Activated CD4-positive, alpha-beta T cell treated with anti-CD3 and anti-CD28 coated beads, Interleukin-2, amount 10 ng/mL, durations not matched to agents 24 days and 14 days (primary cell): ENCODE measurements at regions not wholly inside any gene's neighbourhood (a gene's known extent, or its start where the extent isn't known, plus 50 kb on each side); places are given as distances from the start of the nearest gene placed in this dataset.
"Not testable (repeated sequence)": the region's sequence is repeated elsewhere in the genome, so short reads cannot be mapped to it uniquely, and the experiment has no call there.

Experiments
- DNase-seq: peaks from one replicate; pipeline ENCODE4 v3.0.0; 2022
- H3K27ac Mint-ChIP-seq: one replicate; pipeline ENCODE4 v1.8.0; 2022; ENCODE audit warnings: mild to moderate bottlenecking, mixed read lengths
- H3K27me3 Mint-ChIP-seq: one replicate; pipeline ENCODE4 v1.8.0; 2022; ENCODE audit warnings: mixed read lengths
- H3K36me3 Mint-ChIP-seq: one replicate; pipeline ENCODE4 v1.8.0; 2022; ENCODE audit warnings: low read depth, mild to moderate bottlenecking, mixed read lengths
- H3K4me1 Mint-ChIP-seq: one replicate; pipeline ENCODE4 v1.8.0; 2021; ENCODE audit warnings: mixed read lengths
- H3K4me3 Mint-ChIP-seq: one replicate; pipeline ENCODE4 v1.8.0; 2022; ENCODE audit warnings: mild to moderate bottlenecking, moderate library complexity, mixed read lengths
- H3K9me3 Mint-ChIP-seq: one replicate; pipeline ENCODE4 v1.8.0; 2021; ENCODE audit warnings: mixed read lengths
- intact Hi-C: fragments of 100-400 bp; cut with micrococcal nuclease; formaldehyde crosslinking; loops from one replicate; pipeline ENCODE4 v1.15.1; 2023

DNA sequence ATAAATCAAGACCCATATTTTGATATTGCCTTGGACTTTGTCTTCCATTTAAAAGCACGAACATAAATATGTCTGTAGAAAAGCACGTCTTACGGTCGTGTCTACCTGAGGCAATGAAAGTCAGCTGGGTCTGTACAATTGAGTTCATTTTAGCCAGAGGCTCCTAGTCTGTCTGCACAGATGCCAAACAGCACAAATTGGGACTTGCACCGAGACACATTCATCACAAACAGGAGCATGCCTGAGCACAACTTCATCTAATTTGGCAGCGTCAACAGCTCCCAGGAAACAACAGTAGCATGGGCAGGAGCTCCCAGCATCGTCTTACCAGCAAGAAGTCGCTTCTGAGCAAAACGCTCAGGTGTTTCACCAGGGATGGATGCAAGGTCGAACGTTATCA, 687.0 kb downstream of the EFNB2 start:
- no peaks in the 10 kb centered on the region for H3K4me1 Mint-ChIP-seq
- DNase-seq, result no peak
- H3K9me3 Mint-ChIP-seq, result no peaks in the 10 kb centered on the region
- no peak overlapping the region for H3K27ac Mint-ChIP-seq
- no peaks in the 10 kb centered on the region for H3K27me3 Mint-ChIP-seq
- intact Hi-C loops, result no loop called here
- no peak overlapping the region for H3K4me3 Mint-ChIP-seq
- no peaks in the 10 kb centered on the region for H3K36me3 Mint-ChIP-seq

DNA sequence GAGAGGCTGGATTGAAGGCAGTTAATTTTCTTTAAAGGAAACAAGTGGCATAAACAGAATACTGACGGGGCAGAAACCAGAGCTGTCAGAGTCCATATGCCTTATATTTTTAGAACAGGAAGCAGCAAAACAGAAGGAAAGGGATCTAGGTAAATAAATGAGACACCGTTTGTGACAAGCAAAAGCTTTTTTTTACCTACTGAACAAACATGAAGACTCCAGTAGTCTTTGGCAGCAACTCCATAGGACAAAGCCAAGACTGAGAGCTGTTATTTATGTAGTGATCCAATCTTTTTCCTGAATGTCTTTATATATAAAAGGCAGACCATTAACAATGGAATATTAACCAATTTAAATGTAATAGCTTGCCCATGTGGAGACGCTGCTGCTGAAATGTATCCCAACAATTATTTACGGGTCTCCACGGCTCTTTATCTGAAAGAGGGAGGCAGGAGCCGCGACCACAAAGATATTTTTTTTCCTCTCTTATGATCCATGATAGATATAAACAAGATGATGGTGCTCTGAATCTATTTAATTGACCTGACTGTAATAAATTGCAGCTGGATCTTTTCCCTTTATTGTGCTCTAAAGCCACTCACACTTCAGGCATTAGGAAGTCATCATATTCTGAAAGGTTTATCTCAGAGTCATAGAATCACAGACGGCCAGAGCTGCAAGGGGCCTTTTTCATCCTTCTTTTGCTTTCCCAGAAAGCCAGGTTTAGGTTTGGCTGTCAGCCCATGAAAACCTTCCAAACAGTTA, 687.8 kb downstream of the EFNB2 start:
- no peaks in the 10 kb centered on the region for H3K9me3 Mint-ChIP-seq
- no peaks in the 10 kb centered on the region for H3K4me1 Mint-ChIP-seq
- no peak for DNase-seq
- H3K27ac Mint-ChIP-seq, result no peak overlapping the region
- H3K36me3 Mint-ChIP-seq, result no peaks in the 10 kb centered on the region
- H3K4me3 Mint-ChIP-seq, result no peak overlapping the region
- intact Hi-C loops, result no loop called here
- H3K27me3 Mint-ChIP-seq, result no peaks in the 10 kb centered on the region

DNA sequence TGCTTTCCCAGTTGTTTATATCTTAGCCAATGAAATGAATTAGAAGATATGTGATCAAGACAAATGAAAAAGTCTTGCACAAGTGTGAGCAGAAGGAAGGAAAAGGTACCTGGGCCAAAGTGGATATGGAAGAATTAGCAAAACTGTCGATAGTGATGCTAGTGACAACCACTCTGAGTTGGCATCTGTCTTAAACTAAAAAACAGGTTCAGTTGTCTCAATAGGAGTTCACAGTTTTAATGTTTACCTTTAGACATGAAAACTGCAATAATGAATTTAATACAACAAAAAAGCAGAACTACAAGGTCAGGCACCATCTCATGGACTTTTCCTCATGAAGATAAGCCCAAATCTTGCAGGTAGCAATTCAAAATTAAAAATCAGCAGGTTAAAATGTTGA, 688.5 kb downstream of the EFNB2 start:
- Mint-ChIP-seq H3K27ac (no peak overlapping the region), H3K27me3 (no peaks in the 10 kb centered on the region), H3K4me1 (no peaks in the 10 kb centered on the region), H3K4me3 (no peak overlapping the region), H3K36me3 (no peaks in the 10 kb centered on the region), H3K9me3 (no peaks in the 10 kb centered on the region)
- DNase-seq, result no peak
- intact Hi-C loops, result no loop called here

DNA sequence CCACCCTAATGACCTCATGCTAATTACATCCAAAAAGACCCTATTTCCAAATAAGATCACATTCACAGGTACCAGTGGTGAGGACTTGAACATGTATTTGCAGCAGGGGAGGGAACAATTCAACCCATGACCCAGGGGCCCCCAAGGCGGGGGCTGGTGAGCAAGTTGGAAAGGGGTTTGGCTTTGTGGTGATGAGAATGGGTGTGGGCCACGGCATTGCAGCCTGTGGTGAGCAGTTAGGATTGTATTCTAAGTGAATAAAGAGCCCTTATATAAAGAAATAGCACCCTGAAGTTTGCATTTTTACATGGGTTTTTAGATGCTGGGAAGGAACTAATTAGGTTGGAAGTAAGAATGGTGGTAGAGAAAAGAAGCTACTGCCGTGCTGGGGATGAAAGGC, 694.2 kb downstream of the EFNB2 start:
- intact Hi-C loops, result no loop called here
- H3K9me3 Mint-ChIP-seq, result no peaks in the 10 kb centered on the region
- no peak overlapping the region for H3K4me3 Mint-ChIP-seq
- H3K27ac Mint-ChIP-seq, result no peak overlapping the region
- H3K4me1 Mint-ChIP-seq, result no peaks in the 10 kb centered on the region
- DNase-seq, result no peak
- H3K27me3 Mint-ChIP-seq, result no peaks in the 10 kb centered on the region
- H3K36me3 Mint-ChIP-seq, result no peaks in the 10 kb centered on the region

DNA sequence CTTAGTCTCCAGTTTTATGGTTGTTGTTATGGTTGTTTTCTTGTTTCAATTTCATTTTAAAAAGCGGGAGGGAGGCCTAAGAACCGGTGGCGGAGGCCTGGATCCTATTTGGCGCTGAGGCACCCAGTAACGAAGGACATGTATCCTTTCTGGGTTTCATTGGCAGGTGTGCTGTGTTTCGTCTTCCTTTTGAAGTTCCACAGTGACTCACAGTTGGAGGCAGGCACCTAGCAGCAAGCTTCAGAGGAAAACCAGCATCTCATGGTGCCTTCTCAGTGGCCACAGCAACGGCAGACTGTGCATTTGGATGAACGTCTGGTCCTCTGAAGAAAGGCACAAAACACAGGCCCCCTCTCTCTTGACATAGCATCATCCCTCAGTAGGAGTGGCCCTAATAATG, 697.2 kb downstream of the EFNB2 start:
- Mint-ChIP-seq H3K9me3 (no peaks in the 10 kb centered on the region), H3K27me3 (no peaks in the 10 kb centered on the region), H3K36me3 (no peaks in the 10 kb centered on the region), H3K4me3 (no peak overlapping the region), H3K27ac (no peak overlapping the region), H3K4me1 (no peaks in the 10 kb centered on the region)
- no peak for DNase-seq
- intact Hi-C loops, result no loop called here

DNA sequence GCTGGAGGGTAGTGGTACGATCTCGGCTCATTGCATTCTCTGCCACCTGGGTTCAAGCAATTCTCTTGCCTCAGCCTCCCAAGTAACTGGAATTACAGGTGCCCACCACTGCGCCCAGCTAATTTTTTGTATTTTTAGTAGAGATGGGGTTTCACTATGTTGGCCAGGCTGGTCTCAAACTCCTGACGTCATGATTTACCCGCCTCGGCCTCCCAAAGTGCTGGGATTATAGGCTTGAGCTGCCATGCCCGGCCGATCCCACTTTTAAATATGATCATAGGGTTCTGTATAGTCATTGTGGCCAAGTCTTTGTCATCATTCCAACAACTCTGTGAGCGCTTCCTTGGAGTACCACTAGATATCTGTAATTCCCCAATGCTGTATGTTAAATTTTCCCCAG, 698.2 kb downstream of the EFNB2 start:
- H3K27me3 Mint-ChIP-seq, H3K27ac Mint-ChIP-seq, H3K4me1 Mint-ChIP-seq, H3K36me3 Mint-ChIP-seq, DNase-seq, intact Hi-C loops, H3K4me3 Mint-ChIP-seq, H3K9me3 Mint-ChIP-seq: not testable (repeated sequence)

DNA sequence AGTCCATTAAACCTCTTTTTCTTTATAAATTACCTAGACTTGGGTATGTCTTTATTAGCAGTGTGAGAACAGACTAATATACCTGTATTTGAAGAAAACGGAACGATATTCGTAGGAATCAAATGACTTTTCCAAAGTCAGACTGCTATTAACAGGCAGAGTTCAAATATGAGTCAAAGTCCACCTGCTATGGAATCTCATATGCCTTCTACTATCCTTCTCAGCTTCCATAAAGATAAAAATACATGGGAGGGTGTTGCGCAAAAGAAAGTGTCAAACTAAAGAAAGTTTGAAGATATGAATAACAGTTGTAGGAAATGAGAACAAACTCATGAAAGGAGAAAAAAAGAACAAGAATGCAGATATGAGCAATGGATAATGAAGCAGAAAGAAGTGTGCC, 704.6 kb downstream of the EFNB2 start:
- no peak overlapping the region for H3K4me3 Mint-ChIP-seq
- intact Hi-C loops, result no loop called here

DNA sequence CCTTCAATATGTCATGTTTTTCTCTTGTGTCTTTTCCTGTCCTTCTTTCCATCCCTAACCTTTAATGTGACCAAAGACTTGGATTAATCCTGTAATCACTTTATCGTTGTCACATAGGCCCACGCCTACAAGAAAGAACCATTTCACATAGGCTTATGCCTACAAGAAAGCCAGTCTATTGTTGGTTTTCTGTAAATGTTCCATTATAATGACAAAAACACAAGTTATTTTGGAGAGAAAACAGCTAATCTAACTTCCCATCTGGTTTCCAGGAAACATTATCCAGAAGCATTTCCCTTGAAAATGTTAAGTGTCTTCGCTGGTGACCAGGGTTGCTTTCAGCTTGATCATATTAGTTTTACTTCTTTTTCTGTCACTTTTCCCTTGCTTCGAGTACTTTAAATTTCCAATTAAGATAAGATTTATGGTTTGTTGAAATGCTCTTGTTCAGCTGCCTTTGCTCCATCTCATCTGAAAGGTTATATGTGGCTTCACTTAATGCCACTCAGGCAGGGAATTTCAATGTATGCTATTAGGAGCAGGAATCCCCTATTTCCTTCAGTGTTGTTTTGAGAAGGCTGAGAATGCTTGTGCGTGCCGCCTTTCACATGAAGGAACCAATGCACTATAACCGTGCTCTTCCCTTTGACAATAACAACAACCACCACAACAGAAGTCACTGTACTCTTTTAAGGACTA, 708.2 kb downstream of the EFNB2 start:
- Mint-ChIP-seq H3K9me3 (no peaks in the 10 kb centered on the region), H3K4me3 (no peak overlapping the region), H3K27me3 (no peaks in the 10 kb centered on the region), H3K36me3 (no peaks in the 10 kb centered on the region), H3K27ac (no peak overlapping the region), H3K4me1 (no peaks in the 10 kb centered on the region)
- intact Hi-C loops, result no loop called here
- no peak for DNase-seq

More for the DNA sequence above, 704.6 kb downstream of the EFNB2 start:
- no peaks in the 10 kb centered on the region for H3K36me3 Mint-ChIP-seq
- no peaks in the 10 kb centered on the region for H3K9me3 Mint-ChIP-seq
- no peak overlapping the region for H3K27ac Mint-ChIP-seq
- DNase-seq, result no peak
- no peaks in the 10 kb centered on the region for H3K27me3 Mint-ChIP-seq
- H3K4me1 Mint-ChIP-seq, result no peaks in the 10 kb centered on the region

DNA sequence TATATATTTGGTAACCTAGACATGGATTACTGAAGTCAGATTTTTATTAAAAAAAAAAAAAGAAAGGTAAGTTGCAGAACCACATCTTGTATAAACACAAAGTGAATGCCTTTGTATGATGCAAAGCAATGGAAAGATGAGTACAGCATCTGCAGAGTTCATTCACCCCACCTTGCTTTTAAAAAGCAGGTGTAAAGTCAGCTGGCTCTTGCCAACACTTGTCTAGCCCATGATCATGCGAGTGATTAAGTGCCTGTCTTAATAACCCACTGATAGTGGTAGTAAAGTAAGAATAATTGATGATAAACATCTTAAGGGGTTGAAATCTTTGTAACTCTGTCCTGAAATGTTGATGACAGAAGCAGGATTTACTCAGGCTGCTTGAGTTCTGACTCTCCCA, 710.4 kb downstream of the EFNB2 start:
- no peaks in the 10 kb centered on the region for H3K4me1 Mint-ChIP-seq
- H3K36me3 Mint-ChIP-seq, result no peaks in the 10 kb centered on the region
- no peak for DNase-seq
- intact Hi-C loops, result no loop called here
- no peaks in the 10 kb centered on the region for H3K9me3 Mint-ChIP-seq
- H3K27ac Mint-ChIP-seq, result no peak overlapping the region
- H3K4me3 Mint-ChIP-seq, result no peak overlapping the region
- no peaks in the 10 kb centered on the region for H3K27me3 Mint-ChIP-seq

DNA sequence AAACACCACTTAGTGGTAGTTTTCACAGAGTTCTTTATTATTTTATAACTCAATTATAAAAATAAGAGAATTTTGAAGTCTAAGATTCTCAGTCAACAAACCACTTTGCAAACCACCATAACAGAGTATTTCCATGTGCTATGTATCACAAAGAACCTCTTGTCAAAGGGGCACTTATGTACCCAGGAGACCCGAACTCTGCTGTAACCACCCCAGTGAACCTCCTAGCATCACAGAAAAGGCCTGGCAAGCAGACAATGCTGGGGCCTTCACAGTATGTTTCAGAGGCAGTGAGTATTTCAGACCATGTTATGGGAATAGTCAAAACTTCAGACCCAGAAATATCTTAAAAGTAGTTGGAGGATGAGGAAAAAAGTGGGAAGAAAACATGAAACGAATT, 714.1 kb downstream of the EFNB2 start:
- Mint-ChIP-seq H3K27me3 (no peaks in the 10 kb centered on the region), H3K4me3 (no peak overlapping the region), H3K36me3 (no peaks in the 10 kb centered on the region), H3K27ac (no peak overlapping the region), H3K9me3 (no peaks in the 10 kb centered on the region), H3K4me1 (no peaks in the 10 kb centered on the region)
- DNase-seq, result no peak
- intact Hi-C loops, result no loop called here

DNA sequence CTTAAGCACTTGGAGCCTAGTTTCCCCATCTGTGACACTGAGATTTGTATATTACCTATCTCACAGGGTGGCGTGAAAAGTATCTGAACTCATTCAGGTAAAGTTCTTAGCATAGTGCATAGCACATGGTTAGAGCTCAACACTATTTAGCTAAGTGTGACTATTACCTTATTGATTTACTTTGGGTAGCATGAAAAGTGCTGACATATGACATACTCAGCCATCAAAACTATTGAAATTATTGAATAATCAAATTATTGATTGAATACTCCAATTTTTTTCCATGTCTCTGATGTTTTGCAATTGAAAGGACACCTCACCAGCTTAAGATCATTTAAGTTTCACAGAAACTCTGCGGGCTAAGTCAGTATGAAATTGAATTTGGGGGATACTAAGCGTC, 715.0 kb downstream of the EFNB2 start:
- no peak overlapping the region for H3K4me3 Mint-ChIP-seq
- no peaks in the 10 kb centered on the region for H3K27me3 Mint-ChIP-seq
- no peaks in the 10 kb centered on the region for H3K36me3 Mint-ChIP-seq
- no peaks in the 10 kb centered on the region for H3K4me1 Mint-ChIP-seq
- intact Hi-C loops, result no loop called here
- H3K9me3 Mint-ChIP-seq, result no peaks in the 10 kb centered on the region
- no peak for DNase-seq
- no peak overlapping the region for H3K27ac Mint-ChIP-seq

DNA sequence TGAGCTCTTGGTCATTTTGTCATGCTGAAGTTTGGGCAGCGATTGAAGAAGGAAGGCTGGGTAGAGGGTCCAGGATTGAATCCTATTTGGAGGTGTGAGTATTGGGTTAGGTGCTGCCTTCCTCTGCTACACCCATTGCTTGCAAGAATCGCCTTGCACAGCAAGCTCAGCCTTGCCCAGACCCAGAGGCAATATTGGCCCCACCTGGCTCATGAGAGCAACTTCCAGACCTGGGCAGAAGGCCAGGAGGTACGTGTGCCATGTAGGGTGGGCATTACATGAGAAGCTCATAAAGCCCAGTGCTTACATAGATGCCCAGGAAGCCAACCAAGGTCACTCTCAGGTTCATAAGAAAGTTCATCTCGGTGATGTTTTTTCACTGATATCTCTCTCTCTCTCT, 718.0 kb downstream of the EFNB2 start:
- intact Hi-C loops, result no loop called here
- Mint-ChIP-seq H3K4me3 (no peak overlapping the region), H3K4me1 (no peaks in the 10 kb centered on the region), H3K27me3 (no peaks in the 10 kb centered on the region), H3K36me3 (no peaks in the 10 kb centered on the region), H3K9me3 (no peaks in the 10 kb centered on the region), H3K27ac (no peak overlapping the region)
- DNase-seq, result no peak

DNA sequence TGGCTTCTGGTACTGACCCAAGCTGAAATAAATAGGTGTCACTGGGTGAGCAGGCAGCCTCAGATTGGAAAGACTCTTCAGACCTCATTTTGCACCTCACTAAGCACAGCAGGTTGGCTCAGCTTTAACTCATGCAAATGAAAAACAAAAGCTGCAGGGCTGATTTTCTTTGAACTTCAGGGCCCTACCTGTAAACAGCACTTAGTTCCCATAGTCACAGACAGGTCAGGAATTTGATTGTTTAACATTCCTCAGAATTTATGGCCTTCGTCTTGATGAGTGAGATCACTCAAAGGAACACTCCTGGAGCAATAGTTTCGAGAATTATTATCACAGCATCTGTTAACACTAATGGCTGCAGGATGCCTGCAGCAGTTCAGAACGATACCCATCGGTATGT, 718.5 kb downstream of the EFNB2 start:
- Mint-ChIP-seq H3K27ac (no peak overlapping the region), H3K27me3 (no peaks in the 10 kb centered on the region), H3K9me3 (no peaks in the 10 kb centered on the region), H3K4me3 (no peak overlapping the region), H3K36me3 (no peaks in the 10 kb centered on the region), H3K4me1 (no peaks in the 10 kb centered on the region)
- intact Hi-C loops, result no loop called here
- no peak for DNase-seq

DNA sequence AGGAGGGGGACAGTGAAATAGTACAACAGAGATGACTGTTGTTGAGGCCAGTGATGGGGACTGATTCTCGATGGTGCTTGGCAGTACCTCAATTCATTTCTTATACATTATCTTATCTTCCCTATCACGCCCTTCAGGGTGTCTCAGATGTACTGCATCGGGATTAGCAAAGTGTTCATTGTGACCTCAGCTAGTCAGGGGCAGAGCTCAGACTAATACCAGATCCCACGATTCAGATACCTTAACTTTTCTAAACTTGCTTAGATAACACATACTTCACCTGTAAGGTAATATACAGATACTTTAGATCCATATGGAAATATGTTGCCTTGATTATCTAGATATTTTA, 720.6 kb downstream of the EFNB2 start:
- no peaks in the 10 kb centered on the region for H3K9me3 Mint-ChIP-seq
- H3K4me1 Mint-ChIP-seq, result no peaks in the 10 kb centered on the region
- H3K27me3 Mint-ChIP-seq, result no peaks in the 10 kb centered on the region
- no peak overlapping the region for H3K4me3 Mint-ChIP-seq
- H3K36me3 Mint-ChIP-seq, result no peaks in the 10 kb centered on the region
- intact Hi-C loops, result no loop called here
- H3K27ac Mint-ChIP-seq, result no peak overlapping the region
- no peak for DNase-seq
